ENCODE measurements at regions not wholly inside any gene's neighbourhood (a gene's known extent, or its start where the extent isn't known, plus 50 kb on each side); places are given as distances from the start of the nearest gene placed in this dataset.

DNA sequence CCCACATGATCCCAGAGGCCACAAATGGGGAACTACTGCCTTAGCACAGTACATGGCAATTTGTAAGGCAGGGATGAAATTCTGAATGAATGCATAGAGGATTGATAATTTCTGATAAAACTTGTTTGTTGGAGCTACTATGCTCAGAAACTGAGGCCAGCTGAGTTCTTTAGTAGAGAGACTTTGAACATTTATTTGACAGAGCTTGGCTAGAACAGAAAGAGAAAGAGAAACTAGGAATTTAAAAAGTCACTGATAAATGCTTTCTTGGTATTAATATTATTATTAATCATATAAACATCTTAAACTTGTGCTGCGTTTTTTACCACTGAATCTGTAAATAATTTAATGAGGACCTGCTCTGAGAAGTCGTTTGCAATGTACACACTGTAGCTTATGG lies 923.7 kb upstream of the CNTNAP5 start:
- TF ChIP-seq, protein P1, sequence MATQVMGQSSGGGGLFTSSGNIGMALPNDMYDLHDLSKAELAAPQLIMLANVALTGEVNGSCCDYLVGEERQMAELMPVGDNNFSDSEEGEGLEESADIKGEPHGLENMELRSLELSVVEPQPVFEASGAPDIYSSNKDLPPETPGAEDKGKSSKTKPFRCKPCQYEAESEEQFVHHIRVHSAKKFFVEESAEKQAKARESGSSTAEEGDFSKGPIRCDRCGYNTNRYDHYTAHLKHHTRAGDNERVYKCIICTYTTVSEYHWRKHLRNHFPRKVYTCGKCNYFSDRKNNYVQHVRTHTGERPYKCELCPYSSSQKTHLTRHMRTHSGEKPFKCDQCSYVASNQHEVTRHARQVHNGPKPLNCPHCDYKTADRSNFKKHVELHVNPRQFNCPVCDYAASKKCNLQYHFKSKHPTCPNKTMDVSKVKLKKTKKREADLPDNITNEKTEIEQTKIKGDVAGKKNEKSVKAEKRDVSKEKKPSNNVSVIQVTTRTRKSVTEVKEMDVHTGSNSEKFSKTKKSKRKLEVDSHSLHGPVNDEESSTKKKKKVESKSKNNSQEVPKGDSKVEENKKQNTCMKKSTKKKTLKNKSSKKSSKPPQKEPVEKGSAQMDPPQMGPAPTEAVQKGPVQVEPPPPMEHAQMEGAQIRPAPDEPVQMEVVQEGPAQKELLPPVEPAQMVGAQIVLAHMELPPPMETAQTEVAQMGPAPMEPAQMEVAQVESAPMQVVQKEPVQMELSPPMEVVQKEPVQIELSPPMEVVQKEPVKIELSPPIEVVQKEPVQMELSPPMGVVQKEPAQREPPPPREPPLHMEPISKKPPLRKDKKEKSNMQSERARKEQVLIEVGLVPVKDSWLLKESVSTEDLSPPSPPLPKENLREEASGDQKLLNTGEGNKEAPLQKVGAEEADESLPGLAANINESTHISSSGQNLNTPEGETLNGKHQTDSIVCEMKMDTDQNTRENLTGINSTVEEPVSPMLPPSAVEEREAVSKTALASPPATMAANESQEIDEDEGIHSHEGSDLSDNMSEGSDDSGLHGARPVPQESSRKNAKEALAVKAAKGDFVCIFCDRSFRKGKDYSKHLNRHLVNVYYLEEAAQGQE (IDR thresholded peaks at IDR 0.05; ENCODE audit: insufficient replicate concordance, low read depth) = no peak
- no peak for TF ChIP-seq SPI1 (IDR thresholded peaks at IDR 0.05; ENCODE audit: borderline replicate concordance, low read depth)
- TF ChIP-seq, protein P2, sequence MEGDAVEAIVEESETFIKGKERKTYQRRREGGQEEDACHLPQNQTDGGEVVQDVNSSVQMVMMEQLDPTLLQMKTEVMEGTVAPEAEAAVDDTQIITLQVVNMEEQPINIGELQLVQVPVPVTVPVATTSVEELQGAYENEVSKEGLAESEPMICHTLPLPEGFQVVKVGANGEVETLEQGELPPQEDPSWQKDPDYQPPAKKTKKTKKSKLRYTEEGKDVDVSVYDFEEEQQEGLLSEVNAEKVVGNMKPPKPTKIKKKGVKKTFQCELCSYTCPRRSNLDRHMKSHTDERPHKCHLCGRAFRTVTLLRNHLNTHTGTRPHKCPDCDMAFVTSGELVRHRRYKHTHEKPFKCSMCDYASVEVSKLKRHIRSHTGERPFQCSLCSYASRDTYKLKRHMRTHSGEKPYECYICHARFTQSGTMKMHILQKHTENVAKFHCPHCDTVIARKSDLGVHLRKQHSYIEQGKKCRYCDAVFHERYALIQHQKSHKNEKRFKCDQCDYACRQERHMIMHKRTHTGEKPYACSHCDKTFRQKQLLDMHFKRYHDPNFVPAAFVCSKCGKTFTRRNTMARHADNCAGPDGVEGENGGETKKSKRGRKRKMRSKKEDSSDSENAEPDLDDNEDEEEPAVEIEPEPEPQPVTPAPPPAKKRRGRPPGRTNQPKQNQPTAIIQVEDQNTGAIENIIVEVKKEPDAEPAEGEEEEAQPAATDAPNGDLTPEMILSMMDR (IDR thresholded peaks at IDR 0.05; ENCODE audit: insufficient read depth, low read length) = no peak
- no peak for TF ChIP-seq POLR2AphosphoS5 (IDR thresholded peaks at IDR 0.05; ENCODE audit: low read depth)
- TF ChIP-seq GABPA (IDR thresholded peaks at IDR 0.05; ENCODE audit: low read depth) = no peak
- Histone ChIP-seq H3K27ac (replicated peaks) (no peak overlapping the region), H3K27me3 (ENCODE audit: insufficient read depth, poor library complexity, severe bottlenecking) (no peaks in the 10 kb centered on the region), H3K4me3 (replicated peaks; ENCODE audit: insufficient read depth, low read length) (no peak overlapping the region)
- no peak for DNase-seq (ENCODE audit: low read depth in 1 of 2, low spot score in 1 of 2)

DNA sequence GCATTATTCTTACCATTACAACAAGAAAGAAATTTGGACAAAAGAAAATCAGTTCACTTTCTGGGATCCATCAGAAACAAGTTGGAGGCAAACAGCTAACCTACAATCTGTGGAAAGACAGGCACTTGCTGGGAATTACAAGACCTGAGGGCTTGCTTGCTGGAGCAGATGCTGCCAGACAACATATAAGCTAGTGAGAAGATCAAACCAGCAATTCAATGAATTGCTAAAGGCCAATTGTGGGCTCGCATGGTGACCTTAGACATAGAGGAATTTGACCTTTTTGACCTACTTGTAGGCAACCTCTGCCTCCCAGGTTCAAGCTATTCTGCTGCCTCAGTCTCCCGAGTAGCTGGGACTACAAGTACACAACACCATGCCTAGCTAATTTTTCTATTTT lies 921.2 kb upstream of the CNTNAP5 start:
- H3K27ac ChIP-seq (replicated peaks) = no peak overlapping the region
- H3K27me3 ChIP-seq (ENCODE audit: insufficient read depth, poor library complexity, severe bottlenecking) = no peaks in the 10 kb centered on the region
- TF ChIP-seq, protein P2 (IDR thresholded peaks at IDR 0.05; ENCODE audit: insufficient read depth, low read length) = no peak
- TF ChIP-seq GABPA (IDR thresholded peaks at IDR 0.05; ENCODE audit: low read depth) (no peak), SPI1 (IDR thresholded peaks at IDR 0.05; ENCODE audit: borderline replicate concordance, low read depth) (no peak)
- TF ChIP-seq, protein P1 (IDR thresholded peaks at IDR 0.05; ENCODE audit: insufficient replicate concordance, low read depth) = no peak
- H3K4me3 ChIP-seq (replicated peaks; ENCODE audit: insufficient read depth, low read length) = no peak overlapping the region
- DNase-seq (ENCODE audit: low read depth in 1 of 2, low spot score in 1 of 2) = no peak

DNA sequence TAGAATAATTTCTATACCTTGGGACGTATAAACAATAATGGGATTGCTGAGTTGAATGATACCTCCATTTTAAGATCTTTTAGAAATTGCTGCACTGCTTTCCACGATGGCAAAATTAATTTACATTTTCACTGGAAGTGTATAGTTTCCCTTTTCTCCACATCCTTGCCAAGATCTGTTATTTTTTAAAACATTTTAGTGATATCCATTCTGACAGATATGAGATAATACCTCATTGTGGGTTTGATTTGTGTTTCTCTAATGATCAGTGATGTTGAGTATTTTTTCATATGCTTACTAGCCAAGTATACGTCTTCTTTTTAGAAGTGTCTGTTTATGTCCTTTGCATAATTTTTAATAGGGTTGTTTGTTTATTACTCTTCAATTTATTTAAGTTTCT lies 908.5 kb upstream of the CNTNAP5 start:
- no peak overlapping the region for H3K4me3 ChIP-seq (replicated peaks; ENCODE audit: insufficient read depth, low read length)
- TF ChIP-seq GABPA (IDR thresholded peaks at IDR 0.05; ENCODE audit: low read depth) = no peak
- TF ChIP-seq POLR2AphosphoS5 (IDR thresholded peaks at IDR 0.05; ENCODE audit: low read depth) = no peak
- TF ChIP-seq SPI1 (IDR thresholded peaks at IDR 0.05; ENCODE audit: borderline replicate concordance, low read depth) = no peak
- TF ChIP-seq, protein P2 (IDR thresholded peaks at IDR 0.05; ENCODE audit: insufficient read depth, low read length) = no peak
- TF ChIP-seq, protein P1 (IDR thresholded peaks at IDR 0.05; ENCODE audit: insufficient replicate concordance, low read depth) = no peak
- no peak overlapping the region for H3K27ac ChIP-seq (replicated peaks)
- no peak for DNase-seq (ENCODE audit: low read depth in 1 of 2, low spot score in 1 of 2)
- no peaks in the 10 kb centered on the region for H3K27me3 ChIP-seq (ENCODE audit: insufficient read depth, poor library complexity, severe bottlenecking)

All from HL-60 (cell line).